Left colon (tissue), 2 donors: ENCODE measurements at regions not wholly inside any gene's neighbourhood (a gene's known extent, or its start where the extent isn't known, plus 50 kb on each side); places are given as distances from the start of the nearest gene placed in this dataset.

Source experiments
- ATAC-seq: fragments of 200-7000 bp; cut with Tn5 transposase; one replicate; pipeline ENCODE4 v1.9.1; 2020; ENCODE audit warnings: mild to moderate bottlenecking, moderate library complexity
- DNase-seq, 2 donors: peaks; one replicate each; pipeline ENCODE4 v3.0.0-alpha.2; 2020
- intact Hi-C, 2 donors: fragments of 100-400 bp; cut with DNase I in 1 of 2; cut with micrococcal nuclease in 1 of 2; formaldehyde crosslinking; loops; one replicate each; pipeline versions ENCODE4 v1.11.2 to v1.14.0; 2022; cut with DNase I, micrococcal nuclease
- donor health status: DM: no; HTN: no; CAD: no.
- donor health status: DM: yes; HTN: yes; CAD: no.

DNA sequence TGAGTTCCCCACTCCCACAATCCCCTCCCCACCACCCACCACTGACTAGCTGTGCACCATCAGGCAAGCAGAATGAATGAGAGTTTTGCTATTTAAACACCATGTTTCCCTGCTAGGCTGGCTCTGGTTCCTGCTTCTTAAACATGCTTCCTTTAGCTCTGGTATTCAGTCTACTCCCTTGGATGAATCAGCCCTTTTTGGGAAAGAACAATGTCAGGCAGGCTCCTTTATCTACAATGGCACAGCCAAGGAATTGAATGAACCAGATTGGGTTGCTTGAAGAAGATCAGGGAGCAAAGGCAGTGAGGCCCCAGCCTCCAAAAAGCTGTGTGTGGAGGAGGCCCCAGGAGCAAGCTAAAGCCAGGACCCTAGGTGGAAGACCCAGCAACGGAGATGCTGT is 92.9 kb upstream of the ISX start:
- intact Hi-C loops: no loop called here
- no peak for DNase-seq
- ATAC-seq: no peak

DNA sequence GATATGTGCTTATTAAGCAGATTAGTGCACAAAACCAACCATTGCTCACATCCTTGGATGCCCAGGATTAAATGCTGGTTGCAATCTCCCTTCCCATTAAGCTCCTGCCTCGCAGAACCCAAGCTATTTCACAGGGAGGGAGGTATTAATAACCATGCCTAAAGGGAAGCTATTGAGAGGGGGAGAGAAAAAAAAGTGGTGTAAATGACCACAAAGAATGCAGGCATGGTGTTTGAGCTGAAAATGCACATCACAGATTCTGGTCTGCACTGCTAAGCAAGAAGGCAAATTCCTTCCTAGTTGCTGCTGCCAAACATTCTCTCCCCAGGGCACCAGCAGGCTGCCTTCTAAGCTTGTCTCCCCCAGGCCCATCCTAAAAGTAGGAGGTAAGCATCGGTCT is 92.0 kb upstream of the ISX start:
- intact Hi-C loops: no loop called here
- DNase-seq: no peak
- no peak for ATAC-seq

DNA sequence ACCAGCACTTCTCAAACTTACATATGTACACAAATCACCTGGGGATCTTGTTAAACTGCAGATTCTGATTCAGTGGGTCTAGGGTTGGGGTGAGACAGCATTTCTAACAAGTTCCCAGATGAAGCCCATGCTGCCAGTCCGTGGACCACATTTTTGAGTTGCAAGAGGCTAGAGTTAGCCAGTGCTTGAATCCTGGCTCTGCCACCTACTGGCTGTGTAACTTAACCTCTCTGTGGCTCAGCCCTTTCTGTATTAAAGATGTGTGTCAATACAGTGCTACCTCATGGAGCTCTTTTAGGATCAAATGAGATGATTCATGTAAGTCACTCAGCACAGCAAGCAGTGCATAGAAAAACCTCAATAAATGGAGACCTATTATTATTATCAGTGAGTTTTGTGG is 90.2 kb upstream of the ISX start:
- intact Hi-C loops: no loop called here
- no peak for DNase-seq
- no peak for ATAC-seq

DNA sequence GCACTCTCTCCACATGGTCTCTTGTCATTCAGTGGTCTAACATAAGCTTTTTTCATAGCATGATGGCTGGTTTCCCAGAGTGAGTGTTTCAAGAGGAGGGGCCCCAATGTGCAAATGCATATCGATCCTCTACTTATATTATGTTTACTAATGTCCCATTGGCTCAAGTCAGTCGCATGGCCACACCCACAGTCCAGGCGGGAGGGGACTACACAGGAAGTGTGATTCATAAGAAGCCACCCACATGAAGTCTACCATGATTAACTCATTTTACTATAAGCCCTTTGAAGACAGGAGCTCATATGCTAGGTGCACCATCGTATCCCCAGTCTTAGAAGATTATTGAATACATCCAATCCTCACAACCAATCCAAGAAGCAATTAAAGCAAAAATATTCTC is 89.5 kb upstream of the ISX start:
- ATAC-seq (no peak), DNase-seq (no peak)
- intact Hi-C loops: no loop called here

DNA sequence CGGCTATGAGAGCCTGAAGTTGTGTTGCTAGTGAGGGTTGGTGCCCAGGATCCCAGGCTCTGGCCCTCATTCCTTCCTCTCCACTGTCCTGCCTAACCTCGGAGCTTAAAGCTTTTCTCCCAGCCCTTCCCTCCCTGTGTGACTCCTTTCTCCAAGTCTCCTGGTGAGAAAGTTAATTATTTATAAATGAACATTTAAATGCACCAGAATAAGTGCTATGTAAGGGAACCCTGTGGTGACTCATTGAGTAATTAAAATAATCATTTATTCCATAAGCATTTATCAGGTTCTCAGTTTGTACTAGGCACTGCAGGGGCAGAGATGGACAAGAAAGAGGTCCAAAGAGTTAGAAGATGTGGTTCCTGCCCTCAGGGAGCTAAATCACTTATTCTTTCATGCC is 89.1 kb upstream of the ISX start:
- DNase-seq (no peak), ATAC-seq (no peak)
- intact Hi-C loops: no loop called here

DNA sequence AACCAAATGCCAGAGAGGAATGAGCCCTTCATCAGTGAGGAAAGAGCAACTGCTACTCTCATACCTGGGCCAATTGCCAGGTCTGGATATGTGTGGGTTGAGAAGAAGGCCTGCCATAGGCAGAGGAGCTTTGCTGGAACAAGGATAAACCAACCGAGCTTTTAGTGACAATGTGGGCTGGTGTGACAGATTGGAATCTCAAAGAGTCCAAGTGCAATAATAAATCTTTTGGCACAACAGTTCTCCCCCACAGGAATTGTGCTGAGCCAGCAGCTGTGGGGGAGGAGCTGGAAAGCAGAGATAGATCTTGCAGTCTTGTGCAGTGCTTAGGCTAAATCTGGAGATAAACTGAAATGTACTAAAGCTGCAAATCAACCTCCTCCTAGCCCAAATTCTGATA is 79.4 kb upstream of the ISX start:
- ATAC-seq (no peak), DNase-seq (no peak)
- intact Hi-C loops: no loop called here

DNA sequence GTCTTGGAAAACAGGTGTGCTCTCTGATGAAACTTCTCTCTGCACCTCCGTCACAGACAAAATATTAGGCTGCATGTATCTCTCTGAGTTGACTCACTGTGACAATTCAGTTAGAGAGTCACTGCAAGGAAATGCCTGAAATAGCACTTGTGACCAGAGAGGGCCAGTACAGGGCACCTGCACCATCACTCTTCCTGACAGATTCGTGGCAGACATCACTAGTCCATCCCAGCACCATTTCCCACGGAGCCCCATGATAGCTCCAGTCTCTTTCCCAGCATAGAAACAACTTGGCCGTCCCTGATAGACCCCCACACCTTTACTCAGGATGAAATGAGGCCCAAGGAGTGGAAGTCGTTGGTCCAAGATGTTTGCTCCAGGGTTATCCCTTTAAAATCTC is 73.3 kb upstream of the ISX start:
- DNase-seq: no peak
- intact Hi-C loops: no loop called here
- ATAC-seq: no peak

DNA sequence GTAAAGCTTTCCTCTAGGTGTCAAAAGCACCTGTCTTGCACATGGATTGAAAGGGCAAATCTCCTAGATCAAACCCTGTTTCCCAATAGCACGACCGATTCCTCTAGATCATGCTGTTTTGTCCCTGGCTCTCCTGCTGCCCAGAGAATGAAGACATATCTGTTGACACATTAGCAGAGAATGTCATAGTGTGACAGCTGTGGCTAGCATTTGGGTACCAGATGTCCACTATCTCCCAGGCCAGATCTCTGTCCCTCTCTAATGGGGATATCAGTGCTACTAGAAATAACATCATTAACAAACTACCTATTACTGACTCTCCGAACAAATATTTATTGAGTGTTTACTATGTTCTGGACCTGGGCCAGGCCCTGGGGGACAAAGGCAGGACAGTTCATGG is 72.4 kb upstream of the ISX start:
- ATAC-seq: no peak
- no peak for DNase-seq
- intact Hi-C loops: no loop called here

DNA sequence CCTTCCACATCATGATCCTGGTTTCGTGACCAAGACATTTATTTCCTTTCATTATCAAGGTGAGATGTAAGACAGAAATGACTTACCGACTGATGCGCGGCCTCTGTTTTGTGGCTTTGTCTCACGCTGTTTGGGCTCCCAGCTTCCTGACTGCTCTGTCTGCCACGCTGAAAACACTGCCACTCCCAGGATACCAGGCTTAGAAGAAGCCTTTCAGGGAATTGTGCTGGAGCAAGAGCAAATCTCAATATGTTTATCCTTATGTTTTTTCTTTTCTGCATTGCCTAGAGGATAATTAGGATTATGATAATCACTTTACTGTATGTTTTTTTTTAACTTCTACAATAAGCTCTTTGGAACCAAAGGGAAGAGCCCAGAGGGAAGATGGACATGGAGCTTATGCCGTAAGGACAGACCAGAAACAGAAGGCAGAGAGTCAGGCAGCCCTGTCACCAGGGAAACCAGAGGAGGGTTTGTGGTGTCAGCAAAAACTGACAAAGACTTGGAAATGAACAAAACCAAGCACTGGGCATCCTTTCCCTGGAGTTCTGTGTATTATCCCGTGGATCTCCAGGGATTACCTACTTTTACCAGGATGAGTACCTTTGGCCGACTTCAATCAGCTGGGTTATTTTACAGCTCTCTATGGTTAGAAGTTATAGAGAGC is 68.2 kb upstream of the ISX start:
- intact Hi-C loops: no loop called here
- DNase-seq: no peak
- ATAC-seq: no peak

DNA sequence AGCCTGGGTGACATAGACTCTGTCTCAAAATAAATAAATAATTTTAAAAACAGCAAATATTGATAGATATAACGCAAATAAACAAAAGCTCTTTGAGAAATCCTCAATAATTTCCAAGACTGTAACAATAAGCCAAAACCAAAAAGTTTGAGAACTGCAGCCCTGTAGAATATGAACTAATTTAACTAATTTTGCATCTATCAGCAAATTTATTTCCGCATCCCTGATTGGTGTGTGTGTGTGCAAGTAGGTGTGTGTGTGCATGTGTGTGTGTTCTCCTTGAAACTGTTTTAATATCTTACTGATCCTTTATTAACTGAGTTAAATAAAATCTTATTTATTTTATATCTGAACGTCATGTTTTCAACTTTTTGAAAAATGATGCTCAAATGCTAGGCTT is 67.0 kb upstream of the ISX start:
- intact Hi-C loops: no loop called here
- no peak for DNase-seq
- no peak for ATAC-seq

DNA sequence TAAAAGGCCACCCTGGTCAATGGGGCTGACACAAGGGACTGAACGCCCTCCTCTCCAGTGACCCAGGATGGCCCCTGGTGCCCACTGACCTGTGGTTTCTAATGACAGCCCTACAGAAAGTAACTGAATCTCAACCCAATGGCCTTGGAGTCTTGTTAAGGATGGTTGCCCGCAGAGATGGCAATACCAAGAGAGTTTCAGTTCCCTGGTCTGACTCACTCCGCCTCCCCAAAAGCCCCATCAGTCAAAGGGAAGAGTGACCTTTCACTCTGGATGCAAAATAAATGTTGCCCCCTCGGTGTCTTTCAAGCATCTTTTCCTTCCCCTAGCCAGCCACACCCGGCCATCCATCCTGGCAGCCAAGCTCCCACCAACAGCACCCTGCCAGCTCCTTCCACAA is 57.7 kb upstream of the ISX start:
- intact Hi-C loops: no loop called here
- ATAC-seq (no peak), DNase-seq (no peak)

DNA sequence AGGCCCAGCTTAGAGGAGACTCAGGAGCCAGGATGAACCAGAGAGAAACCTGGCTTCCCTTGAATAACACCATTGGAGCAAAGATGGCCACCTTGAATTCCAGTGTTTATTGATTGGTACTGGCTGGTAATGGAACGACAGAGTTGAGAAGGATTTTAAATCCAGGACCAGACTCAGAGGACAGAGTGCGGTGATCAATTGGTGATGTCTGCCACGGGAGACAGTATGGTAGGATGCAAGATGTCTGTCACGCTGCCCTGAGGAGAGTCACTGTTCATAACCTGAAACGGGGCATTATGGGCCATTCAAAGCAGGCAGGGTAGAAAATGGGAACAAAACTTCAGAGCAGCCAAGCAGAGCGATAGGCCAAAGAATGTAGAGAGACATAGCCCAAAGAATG is 55.4 kb upstream of the ISX start:
- ATAC-seq: no peak
- intact Hi-C loops: no loop called here
- no peak for DNase-seq

DNA sequence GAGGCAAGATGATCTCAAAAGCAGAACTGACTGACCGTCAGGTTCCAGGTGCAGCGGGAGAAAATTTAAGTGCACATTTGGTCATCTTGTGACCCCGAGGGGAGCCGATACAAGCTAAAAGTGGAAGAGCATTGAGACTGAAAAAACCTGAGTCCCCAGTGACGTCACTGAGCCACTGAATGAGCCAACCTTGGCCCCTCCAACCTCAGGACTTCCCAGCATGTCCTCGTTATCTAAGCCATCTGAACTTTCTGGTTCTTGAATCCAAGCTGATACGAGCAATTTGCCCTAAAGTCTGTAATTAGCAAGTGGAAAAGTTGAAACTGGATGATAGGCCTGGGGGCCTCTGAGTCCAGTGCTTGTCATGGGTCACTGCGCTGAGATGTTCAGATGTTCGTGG is 51.1 kb upstream of the ISX start:
- ATAC-seq (no peak), DNase-seq (no peak)
- intact Hi-C loops: no loop called here
